ENCODE measurements at regions not wholly inside any gene's neighbourhood (a gene's known extent, or its start where the extent isn't known, plus 50 kb on each side); places are given as distances from the start of the nearest gene placed in this dataset.

DNA sequence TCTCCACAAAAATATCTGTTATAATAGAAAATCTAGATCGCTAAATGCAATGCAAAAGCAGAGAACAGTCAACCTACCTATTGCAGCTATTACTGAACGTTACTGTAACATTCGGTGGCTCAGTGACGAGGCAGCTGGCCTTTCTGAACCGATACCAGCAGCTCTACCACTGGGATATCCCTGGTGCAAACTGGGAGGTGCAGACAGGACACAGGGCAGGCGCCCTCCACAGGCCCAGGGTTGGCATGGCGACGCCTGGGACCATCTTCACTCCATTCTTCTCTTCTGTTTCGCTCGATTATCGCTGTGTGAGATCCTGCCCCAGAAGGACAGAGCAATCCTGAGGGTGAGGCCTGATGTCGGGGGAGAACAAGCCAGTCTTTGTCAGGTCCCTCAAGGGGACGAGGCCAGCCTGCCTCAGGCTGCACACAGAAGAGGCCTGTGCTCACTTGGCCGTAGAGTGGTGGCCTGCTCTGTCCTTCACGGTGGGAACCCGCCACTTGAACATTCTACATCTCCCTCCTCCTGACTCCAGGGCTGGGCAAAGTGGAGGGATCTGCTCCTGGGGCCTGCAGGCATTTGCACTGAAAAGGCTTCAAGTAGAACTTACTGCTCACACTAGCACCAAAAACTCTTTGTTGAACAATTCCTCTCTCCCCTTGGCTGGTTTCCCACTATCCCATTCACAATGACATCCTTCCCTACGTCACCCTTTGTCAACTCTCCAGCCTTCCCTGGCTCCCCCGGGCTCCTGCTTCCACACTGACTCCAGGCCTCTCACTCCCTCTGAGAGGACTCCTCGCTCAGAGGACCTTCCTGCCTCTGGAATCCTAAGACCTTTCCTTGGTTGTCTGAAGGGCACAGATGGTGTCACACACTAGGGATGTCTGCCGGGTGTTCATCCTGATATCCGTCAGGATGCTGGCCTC lies 49.7 kb downstream of the CYRIA start:
- DNase-seq, result no peak

DNA sequence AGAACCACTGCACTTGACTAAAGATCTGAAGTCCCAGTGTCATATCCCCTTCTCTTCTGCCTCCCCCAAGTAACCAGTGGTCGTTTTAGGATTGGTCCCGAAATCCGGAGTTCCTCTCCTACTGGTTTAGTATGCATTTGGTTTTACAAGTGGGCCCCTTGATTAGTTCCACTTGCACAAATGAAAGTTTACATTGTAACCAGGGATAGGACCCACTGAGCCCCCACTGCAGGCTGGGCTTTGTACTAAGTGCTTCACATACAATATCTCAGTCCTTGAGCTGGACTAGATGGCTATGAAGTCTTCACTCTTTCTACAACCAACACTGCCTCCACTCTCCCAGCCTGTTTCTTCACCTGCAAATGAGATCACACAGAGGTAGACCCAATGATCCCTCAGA lies 50.4 kb downstream of the CYRIA start:
- DNase-seq, result no peak

DNA sequence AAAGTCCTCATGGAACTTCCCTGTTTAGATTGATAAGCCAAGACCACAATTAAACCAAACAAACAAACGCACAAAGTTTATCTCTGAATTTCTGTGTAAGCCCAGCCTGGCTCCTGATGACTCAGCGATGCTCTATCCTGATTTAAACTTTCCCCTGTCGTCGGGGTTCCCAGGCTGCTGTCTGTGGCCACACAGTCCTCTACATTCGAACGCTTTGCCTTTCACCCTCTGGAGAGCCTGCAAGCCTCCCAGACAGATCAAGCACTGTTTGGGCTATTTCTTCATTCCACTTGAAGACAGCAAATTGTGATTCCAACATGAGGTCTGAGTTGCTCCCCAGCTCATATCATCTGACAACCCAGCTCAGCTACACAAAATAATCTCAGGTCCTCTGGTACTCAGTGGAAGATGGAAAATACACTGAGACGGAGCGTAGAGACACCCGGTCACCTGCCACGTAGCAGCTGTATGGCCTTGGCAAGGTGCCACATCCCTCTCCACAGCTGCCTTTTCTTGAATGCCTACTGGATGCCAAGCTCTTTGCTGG lies 51.2 kb downstream of the CYRIA start:
- DNase-seq, result no peak

DNA sequence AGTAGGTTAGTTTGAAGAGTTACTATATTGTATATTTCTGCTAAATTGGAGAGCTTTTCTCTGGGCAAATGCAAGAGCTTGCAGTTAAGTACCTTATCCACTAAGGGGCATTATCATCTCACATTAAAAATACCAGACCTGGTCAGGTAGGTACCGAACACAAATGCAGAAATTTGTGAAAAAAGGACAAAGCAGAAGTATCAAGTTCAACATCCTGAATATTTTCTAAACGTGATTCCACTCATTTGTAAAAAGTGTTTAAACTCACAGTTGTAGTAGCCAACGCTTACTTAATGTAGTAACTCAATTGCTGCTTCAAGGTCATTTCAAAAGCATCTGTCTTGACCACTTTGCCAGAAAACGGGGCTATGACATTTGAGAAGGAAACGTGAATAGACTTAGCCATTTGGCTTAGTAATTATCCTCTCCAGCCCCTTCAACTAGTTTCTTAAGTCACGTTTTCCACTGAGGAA lies 52.1 kb downstream of the CYRIA start:
- DNase-seq, result no peak

DNA sequence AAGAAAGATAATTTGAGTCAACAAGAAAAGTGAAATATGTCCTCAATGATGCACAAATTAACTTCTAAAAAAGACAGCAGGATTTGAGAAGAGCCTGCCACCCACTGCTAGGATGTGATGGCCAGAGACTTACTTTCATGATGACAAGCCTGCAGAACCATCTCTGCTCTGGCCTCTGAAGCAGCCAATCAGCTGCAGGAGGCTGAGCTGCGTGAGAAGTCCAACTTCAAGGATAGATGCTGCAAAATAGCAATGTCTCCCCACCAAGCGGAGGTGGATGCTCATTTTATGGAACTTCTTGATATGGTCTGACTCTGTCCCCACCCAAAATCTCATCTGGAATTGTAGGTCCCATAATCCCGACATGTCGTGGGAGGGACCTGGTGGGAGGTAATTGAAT lies 53.1 kb downstream of the CYRIA start:
- DNase-seq, result no peak

DNA sequence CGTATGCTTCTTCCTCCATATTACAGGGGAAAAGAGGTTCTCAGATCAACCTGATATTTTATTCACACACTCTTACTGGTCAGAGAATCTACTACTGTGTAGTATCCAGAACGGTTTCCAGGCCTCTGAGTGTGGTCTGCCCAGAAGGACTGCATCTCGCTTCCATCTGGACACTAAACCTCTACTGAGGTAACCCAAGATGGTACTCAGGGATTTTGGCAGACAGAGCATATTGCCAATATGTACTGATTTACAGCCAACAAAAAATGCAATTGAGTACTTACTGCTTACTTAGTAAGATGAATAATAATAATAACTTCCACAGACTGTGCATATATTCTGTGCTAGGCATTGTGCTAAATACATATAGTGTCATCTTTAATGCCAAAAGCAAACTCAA lies 55.8 kb downstream of the CYRIA start:
- DNase-seq, result no peak

DNA sequence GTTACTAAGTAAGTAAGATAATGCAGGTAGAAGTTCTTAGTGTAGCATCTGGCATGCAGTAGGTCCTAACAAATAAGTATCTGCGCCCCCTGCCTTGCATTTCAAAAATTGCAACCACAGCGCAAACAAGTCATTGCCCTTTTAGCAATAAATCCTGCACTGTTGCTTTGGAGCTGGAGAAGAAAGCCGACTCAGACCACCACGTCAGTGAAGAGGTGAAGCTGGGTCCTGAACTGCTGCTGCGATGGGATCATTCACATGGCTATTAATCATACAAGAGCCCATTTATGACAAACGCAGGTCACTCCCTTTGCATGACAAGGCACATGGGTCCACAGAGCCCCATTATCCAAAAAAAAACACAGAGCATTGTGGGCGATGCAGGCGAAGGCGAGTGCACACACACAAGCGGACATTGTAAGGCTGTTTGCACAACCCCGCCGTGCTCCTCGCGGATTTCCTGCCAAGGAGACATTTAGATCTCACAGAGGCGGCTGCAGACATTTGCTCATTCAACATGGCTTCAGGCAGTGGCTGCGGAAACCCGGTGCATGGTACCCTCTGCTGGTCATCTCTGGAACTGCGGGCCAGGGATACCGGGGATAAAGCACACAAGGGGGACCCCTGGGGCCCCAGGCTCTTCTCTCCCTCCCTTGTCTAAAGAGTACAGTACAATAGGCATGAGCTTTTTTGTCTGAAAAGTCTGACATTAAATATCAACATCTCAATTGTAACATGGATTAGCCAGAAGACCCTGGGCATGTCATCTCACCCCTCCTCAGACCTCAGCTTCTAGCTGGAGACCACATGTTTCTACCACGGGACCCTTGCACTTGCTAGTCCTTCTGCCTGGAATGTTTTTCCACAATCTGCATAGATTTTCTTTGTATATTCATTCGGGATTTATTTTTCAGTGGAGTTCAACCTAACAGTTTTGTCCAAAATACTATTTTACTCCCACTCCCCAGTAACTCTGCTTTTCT lies 56.7 kb downstream of the CYRIA start:
- peak; percentile 35 for DNase-seq

DNA sequence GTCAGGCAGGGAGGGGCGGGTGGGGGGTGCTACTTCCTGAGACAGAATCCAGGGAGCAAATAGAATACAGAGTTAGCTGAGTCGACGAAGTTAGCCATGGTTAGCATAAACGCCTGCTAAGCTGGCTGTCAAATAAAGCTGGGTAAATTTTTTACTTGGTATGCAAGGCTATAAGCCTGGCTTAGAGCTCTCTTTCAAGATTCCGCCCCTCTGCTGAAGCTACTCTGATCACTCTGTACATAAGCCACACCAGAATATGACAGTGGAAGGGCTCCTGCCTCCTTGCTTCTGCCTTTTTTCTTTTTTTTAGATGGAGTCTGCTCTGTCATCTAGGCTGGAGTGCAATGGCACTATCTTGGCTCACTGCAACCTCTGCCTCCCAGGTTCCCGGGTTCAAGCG lies 58.3 kb downstream of the CYRIA start:
- DNase-seq, result no peak

DNA sequence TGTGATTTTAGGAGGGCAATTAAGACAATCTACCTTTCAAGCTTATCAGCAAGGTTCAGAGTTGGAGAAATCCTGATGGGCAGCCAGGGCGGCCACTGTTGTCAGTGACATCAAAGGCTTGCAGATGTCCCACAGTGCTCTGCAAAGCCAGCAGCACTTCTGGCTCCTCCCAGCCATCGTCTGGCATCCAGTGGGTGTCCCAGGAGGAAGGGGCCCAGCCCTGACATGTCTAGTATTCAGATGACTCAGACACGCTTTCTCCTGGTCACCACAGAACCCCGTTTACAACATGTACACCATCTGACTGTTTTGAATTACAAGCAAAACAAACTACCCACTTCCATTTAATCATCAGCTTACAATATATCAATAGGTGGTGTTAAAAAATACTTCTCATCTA lies 61.4 kb downstream of the CYRIA start:
- no peak for DNase-seq

DNA sequence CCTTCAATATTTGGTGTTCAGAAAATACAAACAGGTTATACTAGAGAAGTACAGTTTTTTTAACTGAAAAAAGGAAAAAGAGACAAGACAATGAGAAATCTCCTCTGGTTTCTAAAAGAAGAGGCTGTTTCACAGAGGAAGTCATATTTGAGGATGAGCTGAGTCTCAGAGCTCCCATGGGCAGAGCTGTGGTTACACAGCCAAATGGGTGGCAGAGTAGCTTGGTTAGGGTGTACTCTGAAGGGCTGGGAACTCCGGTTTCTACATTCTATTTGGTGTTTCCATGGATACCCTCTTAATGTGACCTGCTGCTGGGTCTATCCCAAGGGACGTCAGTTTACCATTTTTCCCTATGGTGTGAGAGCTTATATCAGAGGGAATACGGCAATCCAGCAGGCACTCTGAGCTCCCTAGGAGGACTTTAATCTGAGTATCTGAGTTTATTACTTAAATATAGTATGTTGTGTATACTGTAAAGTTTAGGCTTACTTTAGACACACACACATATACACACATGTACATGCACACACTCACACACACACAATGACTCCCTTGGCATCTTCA lies 74.2 kb downstream of the CYRIA start:
- DNase-seq, result no peak

DNA sequence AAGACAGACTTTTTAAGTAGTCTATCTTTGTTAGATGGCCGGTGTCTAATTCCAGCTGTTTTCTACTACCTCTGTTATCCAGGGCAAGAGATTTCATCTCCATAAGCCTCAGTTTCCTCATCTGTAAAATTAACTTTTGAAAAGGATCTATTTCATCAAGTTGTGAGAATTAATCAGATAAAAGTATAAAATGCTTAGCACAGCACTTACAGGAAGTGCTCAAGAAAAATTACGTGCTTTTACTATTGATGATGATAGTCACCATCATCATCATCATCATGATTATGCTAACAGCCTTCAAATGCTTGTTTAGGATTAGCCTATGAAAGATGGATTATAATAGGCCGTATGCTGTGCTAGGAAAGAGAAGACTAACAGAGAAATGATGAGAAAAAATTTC lies 76.2 kb downstream of the CYRIA start:
- DNase-seq, result no peak

DNA sequence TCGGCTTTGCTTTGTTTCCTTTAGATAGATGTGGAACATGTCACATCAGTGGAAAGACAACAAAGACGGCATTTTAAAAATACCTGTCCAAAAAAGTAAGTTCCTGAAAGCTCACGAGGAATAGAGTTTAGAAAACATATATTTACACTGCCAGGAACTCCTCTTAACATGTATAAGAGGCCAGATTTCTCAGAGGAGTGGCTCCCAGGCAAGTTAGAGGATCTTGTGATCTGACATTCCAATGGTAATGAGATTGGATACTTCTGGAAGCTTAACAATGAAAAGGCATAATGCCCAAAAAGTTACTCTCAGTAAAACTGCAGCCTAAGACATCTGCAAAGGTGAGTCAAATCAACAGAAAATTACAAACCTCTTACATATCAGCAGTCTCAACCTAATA lies 77.1 kb downstream of the CYRIA start:
- no peak for DNase-seq

DNA sequence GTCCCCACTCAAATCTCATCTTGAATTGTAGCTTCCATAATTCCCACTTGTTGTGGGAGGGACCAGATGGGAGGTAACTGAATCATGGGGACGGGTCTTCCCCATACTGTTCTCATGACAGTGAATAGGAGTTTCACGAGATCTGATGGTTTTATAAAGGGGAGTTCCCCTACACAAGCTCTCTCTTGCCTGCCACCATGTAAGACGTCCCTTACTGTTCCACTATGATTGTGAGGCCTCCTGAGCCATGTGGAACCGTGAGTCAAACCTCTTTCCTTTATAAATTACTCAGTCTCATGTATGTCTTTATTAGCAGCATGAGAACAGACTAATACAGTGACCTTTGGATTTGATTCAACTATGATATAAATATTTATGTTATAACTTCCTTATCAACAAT lies 78.0 kb downstream of the CYRIA start:
- no peak for DNase-seq

DNA sequence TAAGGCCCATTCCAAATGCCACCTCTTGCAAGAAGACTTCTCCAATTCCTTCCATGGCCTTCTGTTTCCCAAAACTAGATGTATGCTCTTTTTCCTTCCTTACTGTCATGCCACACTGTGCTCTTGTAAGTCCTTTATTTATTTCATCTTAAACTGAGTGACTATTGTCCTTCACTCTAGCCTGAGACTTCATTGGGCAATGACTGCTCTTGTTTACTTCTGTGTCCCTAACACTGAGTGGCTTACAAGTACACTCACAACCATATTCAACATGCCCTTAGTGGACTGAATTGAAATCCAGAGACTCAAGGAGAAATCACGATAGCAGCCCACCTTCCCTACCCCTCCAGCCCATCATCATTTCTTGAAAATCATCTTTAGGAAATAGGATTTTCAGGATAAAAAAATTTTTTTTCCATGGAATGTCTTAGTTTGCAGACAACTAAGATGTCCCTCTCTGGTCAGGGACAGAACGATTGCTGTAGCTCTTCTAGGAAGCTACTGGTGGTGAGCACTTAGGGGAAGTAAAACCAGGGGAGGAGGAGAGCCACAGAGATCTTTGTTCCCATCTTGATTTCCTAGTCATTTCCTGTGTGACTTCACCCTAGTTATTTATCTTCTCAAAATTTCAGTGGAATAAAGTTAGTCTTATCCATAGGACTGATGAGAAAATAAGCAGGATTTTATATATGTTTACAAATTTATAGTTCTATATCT lies 80.7 kb downstream of the CYRIA start:
- no peak for DNase-seq

DNA sequence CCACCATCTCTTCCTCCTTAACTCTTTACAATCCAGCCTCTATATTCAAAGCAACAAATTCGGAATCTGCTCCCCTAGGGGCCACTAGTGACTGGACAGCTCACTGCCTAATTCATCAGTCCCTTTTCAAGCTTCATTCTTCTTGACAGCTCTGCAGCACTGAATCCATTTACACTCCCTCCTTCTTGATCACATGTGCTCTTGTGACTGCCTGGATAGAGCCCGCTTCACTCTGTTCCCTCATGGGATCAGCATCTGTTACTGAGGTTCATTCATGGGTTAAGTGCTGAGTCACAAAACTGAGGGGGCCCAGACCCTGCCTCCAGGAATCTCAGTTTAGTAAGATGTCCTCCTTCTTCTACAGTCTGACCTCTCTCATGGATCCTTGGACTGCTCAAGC lies 81.5 kb downstream of the CYRIA start:
- DNase-seq, result no peak

DNA sequence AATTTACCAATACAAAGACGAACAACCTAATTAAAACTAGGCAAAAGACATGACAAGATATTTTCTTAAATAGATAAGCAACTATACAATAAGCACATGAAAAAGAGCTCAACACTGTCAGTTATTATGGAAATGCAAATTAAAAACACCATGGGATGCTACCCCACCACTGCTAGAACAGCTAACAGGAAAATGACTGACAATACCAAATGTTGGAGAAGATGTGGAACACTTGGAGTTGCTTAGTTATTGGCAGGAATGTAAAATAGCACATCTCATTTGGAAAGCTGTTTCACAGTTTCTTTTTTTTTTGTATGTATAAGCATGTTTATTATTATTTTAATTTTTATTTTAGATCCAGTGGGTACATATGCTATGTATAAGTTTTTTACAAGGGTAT lies 84.4 kb downstream of the CYRIA start:
- no peak for DNase-seq

DNA sequence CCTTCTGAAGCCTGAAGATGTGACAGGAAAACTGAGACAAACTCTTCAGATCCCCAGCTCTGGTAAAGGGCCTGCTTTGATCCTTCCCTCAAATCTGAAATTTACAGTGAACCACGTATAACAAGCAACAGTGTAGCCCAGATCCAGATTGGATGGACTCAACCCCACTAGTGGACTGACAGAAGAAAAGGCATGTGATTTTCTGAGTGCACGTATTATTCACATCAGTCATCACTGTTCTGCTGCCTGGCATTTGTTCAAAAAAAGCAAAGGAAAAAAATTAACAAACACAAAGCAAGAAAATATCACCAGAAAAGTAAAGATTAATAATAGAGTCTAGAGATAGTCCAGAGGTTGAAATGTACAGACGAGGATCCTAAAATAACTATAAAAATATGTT lies 87.6 kb downstream of the CYRIA start:
- no peak for DNase-seq

DNA sequence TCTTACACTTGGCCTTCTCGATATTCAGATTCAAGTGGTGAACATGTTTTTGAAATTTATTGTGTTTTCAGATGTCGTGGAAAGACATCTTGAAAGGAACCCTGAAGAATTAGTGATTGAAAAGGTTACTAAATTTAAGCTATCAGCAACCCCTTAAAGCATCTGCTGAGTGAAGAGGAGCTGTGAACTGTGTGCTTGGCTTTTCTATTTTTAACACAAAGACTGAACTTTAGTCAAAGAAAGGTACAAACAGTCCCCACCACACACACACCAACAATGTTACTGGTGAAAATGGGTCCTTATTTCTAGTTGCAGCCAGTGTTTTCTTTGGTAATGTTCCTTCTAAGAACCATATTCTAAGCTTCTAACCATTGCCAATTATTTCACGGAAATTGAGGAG lies 95.1 kb downstream of the CYRIA start:
- no peak for DNase-seq

DNA sequence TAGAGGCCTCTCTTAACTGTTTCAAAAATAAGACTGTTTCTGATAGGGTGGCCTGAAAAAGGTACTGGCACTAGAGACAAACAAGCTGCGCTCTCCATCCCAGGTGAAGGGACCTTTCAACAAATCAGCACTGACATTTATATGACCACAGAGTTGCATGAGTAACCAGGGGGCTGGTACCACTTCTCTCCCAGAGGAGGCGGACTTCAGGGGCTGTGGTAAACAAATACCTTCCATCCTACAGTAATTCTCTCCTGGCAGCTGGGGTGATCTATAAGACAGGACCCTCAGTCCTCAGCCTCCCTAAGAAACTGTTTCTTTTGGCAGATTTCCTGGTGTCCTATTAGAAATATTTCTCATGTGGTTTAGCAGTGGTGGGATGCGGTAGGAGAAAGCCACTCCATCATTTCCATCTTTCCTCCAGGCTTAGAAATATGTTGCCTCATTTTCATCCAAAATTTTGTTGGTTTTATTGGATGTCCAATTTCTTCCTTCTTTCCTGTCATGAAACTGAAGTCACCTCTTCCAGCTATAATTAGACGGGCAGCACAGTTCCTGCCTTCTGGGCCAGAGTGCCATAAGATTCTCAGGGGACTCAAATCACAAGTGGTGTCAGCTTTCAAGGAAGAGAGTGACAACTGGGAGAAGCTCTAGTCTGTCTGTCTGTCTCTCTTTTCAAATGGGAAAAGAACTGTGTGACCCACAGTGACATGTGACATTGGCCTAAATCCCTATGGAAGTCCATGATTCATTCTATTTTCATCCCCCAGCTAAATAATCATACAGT lies 96.4 kb downstream of the CYRIA start:
- no peak for DNase-seq

DNA sequence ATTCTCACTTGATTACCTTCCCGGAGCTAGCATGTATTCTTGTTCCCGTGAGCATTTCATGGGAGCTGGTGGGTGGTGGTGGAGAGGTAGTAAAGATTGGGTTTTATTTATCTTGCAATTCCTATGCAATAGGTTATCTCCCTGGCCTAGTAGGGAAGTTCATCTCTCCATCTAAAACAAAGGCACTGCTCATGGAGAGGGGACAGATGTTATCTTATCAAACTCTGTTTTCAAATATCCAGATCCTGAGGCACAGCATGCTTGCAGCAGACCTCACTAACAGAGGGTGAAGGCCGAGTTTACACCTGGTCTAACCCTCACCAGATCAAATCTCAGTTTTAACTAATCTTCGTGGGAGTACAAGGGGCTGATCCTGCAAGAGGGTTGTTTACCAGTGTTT lies 98.9 kb downstream of the CYRIA start:
- DNase-seq, result no peak

DNA sequence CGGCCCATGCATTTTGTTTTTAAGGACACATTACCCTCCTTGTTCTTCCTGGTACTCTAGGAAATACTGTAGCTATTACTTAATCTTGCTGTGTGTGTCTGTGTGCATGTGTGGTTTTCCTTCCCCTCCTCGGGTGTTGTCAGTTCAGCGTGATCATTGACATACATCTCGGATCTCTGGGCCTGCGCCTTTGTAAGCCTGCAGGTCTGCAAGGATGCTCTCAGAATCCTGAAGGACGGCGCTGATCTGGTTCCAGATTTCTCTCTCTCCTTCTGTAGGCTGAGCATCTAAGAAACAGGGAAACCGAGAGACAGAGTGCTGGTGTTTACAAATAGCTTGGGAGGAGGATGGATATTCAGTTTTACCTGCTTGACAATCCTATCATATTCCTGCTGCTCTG lies 100.2 kb downstream of the CYRIA start:
- DNase-seq, result no peak

DNA sequence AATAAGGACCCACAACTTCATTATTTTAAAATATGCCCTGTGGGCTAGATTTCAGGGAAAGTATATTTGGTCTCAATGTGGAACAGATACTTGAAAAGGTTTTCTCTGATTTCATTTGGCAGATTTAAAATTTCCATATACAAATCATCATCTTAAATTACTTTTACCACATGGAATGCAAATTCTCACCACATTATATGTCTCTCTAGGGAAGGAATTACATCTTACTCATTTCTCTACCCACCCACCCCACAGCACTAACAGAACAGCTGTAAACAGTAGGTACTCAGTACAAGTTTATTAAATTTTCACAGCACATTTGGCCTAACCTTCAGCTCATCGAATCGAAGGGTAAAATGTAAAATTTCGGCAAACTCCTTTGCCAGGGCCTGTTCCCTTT lies 104.0 kb downstream of the CYRIA start:
- no peak for DNase-seq
